Activated CD8-positive, alpha-beta memory T cell treated with anti-CD3 and anti-CD28 coated beads, Interleukin-2, amount 50 U/mL, for 4 hours (primary cell): ENCODE measurements at regions not wholly inside any gene's neighbourhood (a gene's known extent, or its start where the extent isn't known, plus 50 kb on each side); places are given as distances from the start of the nearest gene placed in this dataset.

Experiments
- DNase-seq: peaks from one replicate; pipeline ENCODE4 v3.0.0-alpha.2; 2020

GRCh38 chr12:127075981-127076380 lies 1191.0 kb upstream of the TMEM132C start:
- DNase-seq = no peak

- DNase-seq = no peak
Measured at GRCh38 chr12:127077262-127078045, 1189.5 kb upstream of the TMEM132C start.

- DNase-seq = no peak
Measured at GRCh38 chr12:127078577-127079350, 1188.2 kb upstream of the TMEM132C start.

GRCh38 chr12:127079636-127080035 lies 1187.3 kb upstream of the TMEM132C start:
- DNase-seq = no peak

- no peak for DNase-seq
Measured at GRCh38 chr12:127081058-127081457, 1185.9 kb upstream of the TMEM132C start.

GRCh38 chr12:127083008-127083949 lies 1183.7 kb upstream of the TMEM132C start:
- no peak for DNase-seq

- DNase-seq = no peak
Measured at GRCh38 chr12:127101076-127101475, 1165.9 kb upstream of the TMEM132C start.

GRCh38 chr12:127106041-127106440 lies 1160.9 kb upstream of the TMEM132C start:
- DNase-seq = no peak

- DNase-seq = no peak
Measured at GRCh38 chr12:127106697-127107096, 1160.3 kb upstream of the TMEM132C start.

- DNase-seq = no peak
Measured at GRCh38 chr12:127107744-127108143, 1159.2 kb upstream of the TMEM132C start.

- peak; percentile 35 for DNase-seq
Measured at GRCh38 chr12:127108360-127109215, 1158.4 kb upstream of the TMEM132C start.

GRCh38 chr12:127113945-127114344 lies 1153.0 kb upstream of the TMEM132C start:
- DNase-seq = no peak

- DNase-seq = no peak
Measured at GRCh38 chr12:127115468-127116035, 1151.4 kb upstream of the TMEM132C start.

- DNase-seq = no peak
Measured at GRCh38 chr12:127118251-127118650, 1148.7 kb upstream of the TMEM132C start.

GRCh38 chr12:127119600-127120140 lies 1147.3 kb upstream of the TMEM132C start:
- no peak for DNase-seq

GRCh38 chr12:127120851-127121250 lies 1146.1 kb upstream of the TMEM132C start:
- DNase-seq = no peak

GRCh38 chr12:127121494-127122084 lies 1145.4 kb upstream of the TMEM132C start:
- no peak for DNase-seq

GRCh38 chr12:127125607-127126259 lies 1141.2 kb upstream of the TMEM132C start:
- DNase-seq = no peak

- no peak for DNase-seq
Measured at GRCh38 chr12:127126260-127126628, 1140.7 kb upstream of the TMEM132C start.

GRCh38 chr12:127127897-127128296 lies 1139.1 kb upstream of the TMEM132C start:
- DNase-seq = no peak
